PC-3 (cell line): ENCODE measurements at regions not wholly inside any gene's neighbourhood (a gene's known extent, or its start where the extent isn't known, plus 50 kb on each side); places are given as distances from the start of the nearest gene placed in this dataset.

Source experiments
- ATAC-seq: fragments of 200-7000 bp; cut with Tn5 transposase; 2 replicates; pipeline ENCODE4 v1.9.1; 2020; ENCODE audit warnings: mild to moderate bottlenecking, moderate library complexity
- BruUV-seq: library from RNA; stranded (reverse); fragments of 400-500 nt; replicated peaks from 2 replicates; lab custom pipeline; 2021; lab: Mats Ljungman, UMichigan
- CTCF ChIA-PET: fragments of 300-600 bp; sonication (Branson Sonifier 250); formaldehyde crosslinking; loops from one replicate; lab custom pipeline; 2022; ENCODE audit warnings: antibody characterized with exemption; lab: Charles Lee
- POLR2A ChIA-PET: fragments of 300-600 bp; sonication (Branson Sonifier 250); formaldehyde crosslinking; loops from one replicate; lab custom pipeline; 2022; ENCODE audit warnings: antibody characterized with exemption; ENCODE audit not compliant: unreplicated experiment; lab: Charles Lee
- DNase-seq: peaks from one replicate; pipeline ENCODE4 v3.0.0-alpha.2; 2015
- H2AFZ ChIP-seq: fragments of 300-600 bp; sonication (generic); 2 replicates; pipeline ENCODE4 v1.6.0; 2016; ENCODE audit warnings: antibody characterized with exemption, low read length
- H3F3A ChIP-seq: fragments of 300-600 bp; sonication (generic); one replicate; pipeline ENCODE4 v1.6.0; 2017; ENCODE audit warnings: antibody characterized with exemption, low read length, control low read depth, mild to moderate bottlenecking; ENCODE audit not compliant: unreplicated experiment
- H3K27ac ChIP-seq: fragments of 300-600 bp; sonication (generic); 2 replicates; pipeline ENCODE4 v1.5.1; 2016; ENCODE audit warnings: mild to moderate bottlenecking, low read length
- H3K27me3 ChIP-seq: fragments of 300-600 bp; sonication (generic); 2 replicates; pipeline ENCODE4 v1.6.1; 2016; ENCODE audit warnings: low read length, mixed read lengths
- H3K36me3 ChIP-seq: fragments of 300-600 bp; sonication (generic); 2 replicates; pipeline ENCODE4 v1.6.1; 2016; ENCODE audit warnings: low read depth, mixed run types, low read length, mixed read lengths
- H3K4me1 ChIP-seq: fragments of 300-600 bp; sonication (generic); 2 replicates; pipeline ENCODE4 v1.5.1; 2016; ENCODE audit warnings: low read length; ENCODE audit not compliant: insufficient read depth
- H3K4me2 ChIP-seq: fragments of 300-600 bp; sonication (generic); 2 replicates; pipeline ENCODE4 v1.6.0; 2016; ENCODE audit warnings: low read length
- H3K4me3 ChIP-seq: fragments of 300-600 bp; sonication (generic); 2 replicates; pipeline ENCODE4 v1.5.1; 2016; ENCODE audit warnings: mild to moderate bottlenecking, low read length, mixed read lengths
- H3K79me2 ChIP-seq: fragments of 300-600 bp; sonication (generic); 2 replicates; pipeline ENCODE4 v1.6.1; 2017; ENCODE audit warnings: low read length, mixed read lengths
- H3K9ac ChIP-seq: fragments of 300-600 bp; sonication (generic); 2 replicates; pipeline ENCODE4 v1.6.0; 2016; ENCODE audit warnings: mild to moderate bottlenecking, low read length
- H3K9me2 ChIP-seq: fragments of 300-600 bp; sonication (generic); replicated peaks from 2 replicates; pipeline ENCODE4 v1.6.1; 2016; ENCODE audit warnings: mixed run types, low read length, mixed read lengths
- H3K9me3 ChIP-seq: fragments of 300-600 bp; sonication (generic); 2 replicates; pipeline ENCODE4 v1.6.1; 2016; ENCODE audit warnings: low read length, mixed read lengths
- H4K20me1 ChIP-seq: fragments of 300-600 bp; sonication (generic); 2 replicates; pipeline ENCODE4 v1.6.1; 2016; ENCODE audit warnings: low read length, mixed read lengths
- CTCF ChIP-seq: fragments of 300-600 bp; sonication (generic); conservative IDR thresholded peaks from 2 replicates; pipeline ENCODE4 v1.5.1; 2017; ENCODE audit warnings: antibody characterized with exemption, low read depth, mild to moderate bottlenecking, low read length
- EZH2 ChIP-seq: fragments of 300-600 bp; sonication (generic); IDR thresholded peaks from one replicate; pipeline ENCODE4 v1.6.1; 2017; ENCODE audit warnings: antibody characterized with exemption, mild to moderate bottlenecking, low read length; ENCODE audit not compliant: unreplicated experiment
- EZH2phosphoT487 ChIP-seq: fragments of 300-600 bp; sonication (generic); IDR thresholded peaks from 2 replicates; pipeline ENCODE4 v1.6.1; 2018; ENCODE audit warnings: mild to moderate bottlenecking, antibody characterized with exemption, low read length, borderline replicate concordance
- intact Hi-C: fragments of 100-400 bp; cut with micrococcal nuclease; formaldehyde crosslinking; loops from 2 replicates; pipeline ENCODE4 v1.9.0; 2023

GRCh38 chr1:60573726-60574409, 500.3 kb upstream of the C1orf87 start:
- H3K79me2 ChIP-seq: no peaks in the 10 kb centered on the region
- DNase-seq (peak; percentile 88), ATAC-seq (peak; percentile 84)
- peak overlapping the region; percentile 80 for H3K4me2 ChIP-seq
- H3K9ac ChIP-seq: peak overlapping the region; percentile 48
- peak overlapping the region; percentile 50 for H3K4me3 ChIP-seq
- no peaks in the 10 kb centered on the region for H3K27me3 ChIP-seq
- intact Hi-C loops: no loop called here
- no peaks in the 10 kb centered on the region for H3K9me2 ChIP-seq
- BruUV-seq: TSS peak; percentile 87
- peaks cover 4% of the 10 kb centered on the region for H3F3A ChIP-seq
- peaks cover 49% of the 10 kb centered on the region for H3K4me1 ChIP-seq
- peak overlapping the region; percentile 8; the same call in 1 of the 2 replicates for H2AFZ ChIP-seq
- H4K20me1 ChIP-seq: no peaks in the 10 kb centered on the region
- POLR2A ChIA-PET: no interaction called here
- TF ChIP-seq EZH2: no peak
- TF ChIP-seq EZH2phosphoT487: no peak
- TF ChIP-seq CTCF: no peak
- CTCF ChIA-PET: no interaction called here
- no peaks in the 10 kb centered on the region for H3K36me3 ChIP-seq
- H3K27ac ChIP-seq: peak overlapping the region; percentile 94
- H3K9me3 ChIP-seq: no peaks in the 10 kb centered on the region

GRCh38 chr1:60573121-60573520, 499.6 kb upstream of the C1orf87 start:
- Histone ChIP-seq H3K9me2 (no peaks in the 10 kb centered on the region), H4K20me1 (no peaks in the 10 kb centered on the region), H2AFZ (no peak overlapping the region), H3K9ac (peak overlapping the region; percentile 48), H3K4me3 (peak overlapping the region; percentile 50), H3K9me3 (no peaks in the 10 kb centered on the region), H3F3A (peaks cover 4% of the 10 kb centered on the region), H3K27ac (peak overlapping the region; percentile 94), H3K36me3 (no peaks in the 10 kb centered on the region), H3K4me1 (peaks cover 54% of the 10 kb centered on the region), H3K79me2 (no peaks in the 10 kb centered on the region), H3K27me3 (no peaks in the 10 kb centered on the region), H3K4me2 (peak overlapping the region; percentile 80)
- intact Hi-C loops: no loop called here
- ChIA-PET CTCF (no interaction called here), POLR2A (no interaction called here)
- DNase-seq (peak; percentile 87), ATAC-seq (peak; percentile 60)
- TSS peak; percentile 85 for BruUV-seq
- TF ChIP-seq EZH2: no peak
- TF ChIP-seq EZH2phosphoT487: no peak
- no peak for TF ChIP-seq CTCF

- H3K4me2 ChIP-seq: peak overlapping the region; percentile 80
- no TSS peak for BruUV-seq
- peaks cover 54% of the 10 kb centered on the region for H3K4me1 ChIP-seq
- TF ChIP-seq EZH2phosphoT487 (no peak), CTCF (no peak), EZH2 (no peak)
- CTCF ChIA-PET: no interaction called here
- peaks cover 4% of the 10 kb centered on the region for H3F3A ChIP-seq
- no peaks in the 10 kb centered on the region for H3K9me3 ChIP-seq
- peak overlapping the region; percentile 19; the same call in 1 of the 2 replicates for H3K9ac ChIP-seq
- no peaks in the 10 kb centered on the region for H4K20me1 ChIP-seq
- no peaks in the 10 kb centered on the region for H3K27me3 ChIP-seq
- POLR2A ChIA-PET: no interaction called here
- no peaks in the 10 kb centered on the region for H3K9me2 ChIP-seq
- intact Hi-C loops: no loop called here
- peak overlapping the region; percentile 94 for H3K27ac ChIP-seq
- H3K36me3 ChIP-seq: no peaks in the 10 kb centered on the region
- no peak for ATAC-seq
- no peak overlapping the region for H2AFZ ChIP-seq
- DNase-seq: no peak
- no peaks in the 10 kb centered on the region for H3K79me2 ChIP-seq
- no peak overlapping the region; the same call in 1 of the 2 replicates for H3K4me3 ChIP-seq
Measured at GRCh38 chr1:60572378-60572777, 498.8 kb upstream of the C1orf87 start.
